ENCODE measurements at regions not wholly inside any gene's neighbourhood (a gene's known extent, or its start where the extent isn't known, plus 50 kb on each side); places are given as distances from the start of the nearest gene placed in this dataset.
"Not testable (repeated sequence)": the region's sequence is repeated elsewhere in the genome, so short reads cannot be mapped to it uniquely, and the experiment has no call there.

GRCh38 chr1:199580300-199580699 lies 447.2 kb upstream of the NR5A2 start:
- no peak overlapping the region for H3K27ac Mint-ChIP-seq

GRCh38 chr1:199585392-199585791 lies 442.1 kb upstream of the NR5A2 start:
- no peaks in the 10 kb centered on the region for H3K27me3 Mint-ChIP-seq
- no peak overlapping the region for H3K27ac Mint-ChIP-seq
- no peaks in the 10 kb centered on the region for H3K9me3 Mint-ChIP-seq
- DNase-seq (no peak), ATAC-seq (no peak)
- H3K4me1 Mint-ChIP-seq, result peaks cover under 1% of the 10 kb centered on the region
- no peak overlapping the region for H3K4me3 Mint-ChIP-seq
- H3K36me3 Mint-ChIP-seq (ENCODE audit: low read depth), result no peaks in the 10 kb centered on the region

More at GRCh38 chr1:199580300-199580699, 447.2 kb upstream of the NR5A2 start:
- no peaks in the 10 kb centered on the region for H3K27me3 Mint-ChIP-seq
- ATAC-seq, result no peak
- no peak overlapping the region for H3K4me3 Mint-ChIP-seq
- H3K9me3 Mint-ChIP-seq, result no peaks in the 10 kb centered on the region
- H3K4me1 Mint-ChIP-seq, result no peaks in the 10 kb centered on the region
- DNase-seq, result no peak
- H3K36me3 Mint-ChIP-seq (ENCODE audit: low read depth), result no peaks in the 10 kb centered on the region

- Mint-ChIP-seq H3K27ac (no peak overlapping the region), H3K4me3 (no peak overlapping the region), H3K27me3 (peaks cover 2% of the 10 kb centered on the region), H3K9me3 (no peaks in the 10 kb centered on the region), H3K4me1 (peaks cover 7% of the 10 kb centered on the region), H3K36me3 (ENCODE audit: low read depth) (no peaks in the 10 kb centered on the region)
- DNase-seq (no peak), ATAC-seq (no peak)
Measured at GRCh38 chr1:199590708-199591107, 436.8 kb upstream of the NR5A2 start.

- H3K4me1 Mint-ChIP-seq, result peaks cover 7% of the 10 kb centered on the region
- peaks cover 3% of the 10 kb centered on the region for H3K9me3 Mint-ChIP-seq
- H3K27me3 Mint-ChIP-seq, result peaks cover 2% of the 10 kb centered on the region
- no peak for ATAC-seq
- no peak for DNase-seq
- H3K36me3 Mint-ChIP-seq (ENCODE audit: low read depth), result no peaks in the 10 kb centered on the region
- H3K27ac Mint-ChIP-seq, result no peak overlapping the region
- no peak overlapping the region for H3K4me3 Mint-ChIP-seq
Measured at GRCh38 chr1:199591468-199591867, 436.0 kb upstream of the NR5A2 start.

- no peak overlapping the region for H3K4me3 Mint-ChIP-seq
- no peak for DNase-seq
- H3K36me3 Mint-ChIP-seq (ENCODE audit: low read depth), result no peaks in the 10 kb centered on the region
- H3K27me3 Mint-ChIP-seq, result peaks cover 5% of the 10 kb centered on the region
- H3K27ac Mint-ChIP-seq, result no peak overlapping the region
- no peak for ATAC-seq
- H3K4me1 Mint-ChIP-seq, result peaks cover 7% of the 10 kb centered on the region
- H3K9me3 Mint-ChIP-seq, result peaks cover 8% of the 10 kb centered on the region
Measured at GRCh38 chr1:199593475-199593874, 434.0 kb upstream of the NR5A2 start.

- H3K27ac Mint-ChIP-seq; H3K4me3 Mint-ChIP-seq; H3K4me1 Mint-ChIP-seq; H3K9me3 Mint-ChIP-seq; ATAC-seq; H3K36me3 Mint-ChIP-seq (ENCODE audit: low read depth); DNase-seq: not testable (repeated sequence)
- H3K27me3 Mint-ChIP-seq, result peaks cover 10% of the 10 kb centered on the region
Measured at GRCh38 chr1:199596448-199596847, 431.1 kb upstream of the NR5A2 start.

- ATAC-seq, result no peak
- Mint-ChIP-seq H3K27ac (no peak overlapping the region), H3K4me3 (no peak overlapping the region), H3K27me3 (peaks cover 12% of the 10 kb centered on the region), H3K36me3 (ENCODE audit: low read depth) (no peaks in the 10 kb centered on the region), H3K4me1 (no peaks in the 10 kb centered on the region), H3K9me3 (peaks cover 12% of the 10 kb centered on the region)
- no peak for DNase-seq
Measured at GRCh38 chr1:199597152-199597551, 430.4 kb upstream of the NR5A2 start.

- ATAC-seq (no peak), DNase-seq (no peak)
- H3K27me3 Mint-ChIP-seq, result no peaks in the 10 kb centered on the region
- H3K36me3 Mint-ChIP-seq (ENCODE audit: low read depth), result no peaks in the 10 kb centered on the region
- H3K27ac Mint-ChIP-seq, result no peak overlapping the region
- no peaks in the 10 kb centered on the region for H3K9me3 Mint-ChIP-seq
- H3K4me1 Mint-ChIP-seq, result peaks cover 2% of the 10 kb centered on the region
- no peak overlapping the region for H3K4me3 Mint-ChIP-seq
Measured at GRCh38 chr1:199608414-199608813, 419.1 kb upstream of the NR5A2 start.

- Mint-ChIP-seq H3K9me3 (no peaks in the 10 kb centered on the region), H3K4me3 (no peak overlapping the region), H3K27me3 (no peaks in the 10 kb centered on the region), H3K27ac (no peak overlapping the region), H3K36me3 (ENCODE audit: low read depth) (no peaks in the 10 kb centered on the region), H3K4me1 (peaks cover 4% of the 10 kb centered on the region)
- DNase-seq (no peak), ATAC-seq (no peak)
Measured at GRCh38 chr1:199612976-199613774, 414.3 kb upstream of the NR5A2 start.

GRCh38 chr1:199616947-199617346 lies 410.6 kb upstream of the NR5A2 start:
- Mint-ChIP-seq H3K4me1 (peaks cover 4% of the 10 kb centered on the region), H3K9me3 (no peaks in the 10 kb centered on the region), H3K27me3 (no peaks in the 10 kb centered on the region), H3K27ac (no peak overlapping the region), H3K4me3 (no peak overlapping the region), H3K36me3 (ENCODE audit: low read depth) (no peaks in the 10 kb centered on the region)
- DNase-seq (no peak), ATAC-seq (no peak)

- no peak overlapping the region for H3K27ac Mint-ChIP-seq
- H3K4me3 Mint-ChIP-seq, result no peak overlapping the region
- DNase-seq (no peak), ATAC-seq (no peak)
- no peaks in the 10 kb centered on the region for H3K9me3 Mint-ChIP-seq
- no peaks in the 10 kb centered on the region for H3K27me3 Mint-ChIP-seq
- H3K4me1 Mint-ChIP-seq, result no peaks in the 10 kb centered on the region
- H3K36me3 Mint-ChIP-seq (ENCODE audit: low read depth), result no peaks in the 10 kb centered on the region
Measured at GRCh38 chr1:199619223-199619622, 408.3 kb upstream of the NR5A2 start.

- not testable (repeated sequence) for H3K4me1 Mint-ChIP-seq; H3K27me3 Mint-ChIP-seq; H3K9me3 Mint-ChIP-seq; H3K27ac Mint-ChIP-seq; DNase-seq; H3K36me3 Mint-ChIP-seq (ENCODE audit: low read depth); ATAC-seq; H3K4me3 Mint-ChIP-seq
Measured at GRCh38 chr1:199626228-199626627, 401.3 kb upstream of the NR5A2 start.

- DNase-seq, result no peak
- Mint-ChIP-seq H3K27me3 (peaks cover 15% of the 10 kb centered on the region), H3K4me1 (peaks cover 4% of the 10 kb centered on the region), H3K36me3 (ENCODE audit: low read depth) (peaks cover 2% of the 10 kb centered on the region), H3K27ac (no peak overlapping the region), H3K9me3 (peaks cover 9% of the 10 kb centered on the region), H3K4me3 (no peak overlapping the region)
- no peak for ATAC-seq
Measured at GRCh38 chr1:199629624-199630023, 397.9 kb upstream of the NR5A2 start.

- H3K36me3 Mint-ChIP-seq (ENCODE audit: low read depth), result no peaks in the 10 kb centered on the region
- peaks cover 22% of the 10 kb centered on the region for H3K9me3 Mint-ChIP-seq
- DNase-seq (no peak), ATAC-seq (no peak)
- no peak overlapping the region for H3K27ac Mint-ChIP-seq
- H3K27me3 Mint-ChIP-seq, result peaks cover 3% of the 10 kb centered on the region
- no peaks in the 10 kb centered on the region for H3K4me1 Mint-ChIP-seq
- no peak overlapping the region for H3K4me3 Mint-ChIP-seq
Measured at GRCh38 chr1:199639453-199639852, 388.1 kb upstream of the NR5A2 start.

GRCh38 chr1:199641531-199641930 lies 386.0 kb upstream of the NR5A2 start:
- Mint-ChIP-seq H3K9me3 (peaks cover 7% of the 10 kb centered on the region), H3K27ac (no peak overlapping the region), H3K36me3 (ENCODE audit: low read depth) (no peaks in the 10 kb centered on the region), H3K27me3 (peaks cover 5% of the 10 kb centered on the region), H3K4me1 (no peaks in the 10 kb centered on the region), H3K4me3 (no peak overlapping the region)
- DNase-seq, result no peak
- no peak for ATAC-seq

- DNase-seq, result no peak
- Mint-ChIP-seq H3K4me3 (no peak overlapping the region), H3K27ac (no peak overlapping the region), H3K36me3 (ENCODE audit: low read depth) (no peaks in the 10 kb centered on the region), H3K4me1 (no peaks in the 10 kb centered on the region), H3K9me3 (peaks cover 6% of the 10 kb centered on the region), H3K27me3 (peaks cover 7% of the 10 kb centered on the region)
- no peak for ATAC-seq
Measured at GRCh38 chr1:199644912-199645311, 382.6 kb upstream of the NR5A2 start.
